Upper lobe of right lung (tissue), 1 donor: ENCODE measurements at regions not wholly inside any gene's neighbourhood (a gene's known extent, or its start where the extent isn't known, plus 50 kb on each side); places are given as distances from the start of the nearest gene placed in this dataset.

Experiments
- ATAC-seq: fragments of 200-7000 bp; cut with Tn5 transposase; one replicate; pipeline ENCODE4 v1.9.1; 2020; ENCODE audit warnings: mild to moderate bottlenecking, moderate library complexity
- DNase-seq: peaks from one replicate; pipeline ENCODE4 v3.0.0-alpha.2; 2020
- H3K27ac ChIP-seq: fragments of 200-600 bp; one replicate; pipeline ENCODE4 v1.8.0; 2022
- H3K27me3 ChIP-seq: fragments of 200-600 bp; one replicate; pipeline ENCODE4 v1.8.0; 2022; ENCODE audit warnings: mild to moderate bottlenecking
- H3K36me3 ChIP-seq: fragments of 200-600 bp; one replicate; pipeline ENCODE4 v1.8.0; 2022
- H3K4me1 ChIP-seq: fragments of 200-600 bp; one replicate; pipeline ENCODE4 v1.8.0; 2022
- H3K4me3 ChIP-seq: fragments of 200-600 bp; one replicate; pipeline ENCODE4 v1.8.0; 2022; ENCODE audit warnings: mild to moderate bottlenecking
- H3K9me3 ChIP-seq: fragments of 200-600 bp; one replicate; pipeline ENCODE4 v1.8.0; 2022
- intact Hi-C: fragments of 100-400 bp; cut with DNase I; formaldehyde crosslinking; loops from one replicate; pipeline ENCODE4 v1.11.0; 2022
- TF ChIP-seq, protein P1 (sequence below): fragments of 200-600 bp; IDR thresholded peaks from one replicate; pipeline ENCODE4 v1.8.0; 2022; ENCODE audit warnings: antibody characterized with exemption
- donor health status: DM: no; HTN: yes; CAD: no; lungs with severe emphysema.

DNA sequence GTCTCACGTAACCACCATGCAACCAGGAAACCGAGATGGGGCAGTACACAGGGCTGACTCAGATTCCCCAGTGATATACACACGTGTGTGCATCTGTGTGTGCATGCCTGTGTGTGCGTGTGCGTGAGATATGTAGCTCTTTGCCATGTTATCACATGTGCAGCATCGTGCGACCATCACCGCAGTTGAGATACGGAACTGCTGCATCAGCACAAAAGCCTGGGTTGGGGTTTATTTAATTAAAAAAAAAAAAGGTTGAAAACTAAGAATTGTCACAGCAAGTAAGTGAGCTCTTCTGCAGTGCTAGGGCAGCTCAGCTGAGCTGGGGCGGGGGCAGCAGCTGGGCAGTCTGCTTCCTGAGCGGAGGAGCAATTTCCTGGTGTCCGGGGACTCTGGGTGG, 152.5 kb downstream of the RBFOX3 start:
- Histone ChIP-seq H3K36me3 (no peaks in the 10 kb centered on the region), H3K27ac (no peak overlapping the region), H3K4me3 (no peak overlapping the region), H3K27me3 (peaks cover 5% of the 10 kb centered on the region), H3K4me1 (no peaks in the 10 kb centered on the region), H3K9me3 (no peaks in the 10 kb centered on the region)
- ATAC-seq (no peak), DNase-seq (no peak)
- intact Hi-C loops = no loop called here
- TF ChIP-seq, protein P1, sequence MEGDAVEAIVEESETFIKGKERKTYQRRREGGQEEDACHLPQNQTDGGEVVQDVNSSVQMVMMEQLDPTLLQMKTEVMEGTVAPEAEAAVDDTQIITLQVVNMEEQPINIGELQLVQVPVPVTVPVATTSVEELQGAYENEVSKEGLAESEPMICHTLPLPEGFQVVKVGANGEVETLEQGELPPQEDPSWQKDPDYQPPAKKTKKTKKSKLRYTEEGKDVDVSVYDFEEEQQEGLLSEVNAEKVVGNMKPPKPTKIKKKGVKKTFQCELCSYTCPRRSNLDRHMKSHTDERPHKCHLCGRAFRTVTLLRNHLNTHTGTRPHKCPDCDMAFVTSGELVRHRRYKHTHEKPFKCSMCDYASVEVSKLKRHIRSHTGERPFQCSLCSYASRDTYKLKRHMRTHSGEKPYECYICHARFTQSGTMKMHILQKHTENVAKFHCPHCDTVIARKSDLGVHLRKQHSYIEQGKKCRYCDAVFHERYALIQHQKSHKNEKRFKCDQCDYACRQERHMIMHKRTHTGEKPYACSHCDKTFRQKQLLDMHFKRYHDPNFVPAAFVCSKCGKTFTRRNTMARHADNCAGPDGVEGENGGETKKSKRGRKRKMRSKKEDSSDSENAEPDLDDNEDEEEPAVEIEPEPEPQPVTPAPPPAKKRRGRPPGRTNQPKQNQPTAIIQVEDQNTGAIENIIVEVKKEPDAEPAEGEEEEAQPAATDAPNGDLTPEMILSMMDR = no peak

DNA sequence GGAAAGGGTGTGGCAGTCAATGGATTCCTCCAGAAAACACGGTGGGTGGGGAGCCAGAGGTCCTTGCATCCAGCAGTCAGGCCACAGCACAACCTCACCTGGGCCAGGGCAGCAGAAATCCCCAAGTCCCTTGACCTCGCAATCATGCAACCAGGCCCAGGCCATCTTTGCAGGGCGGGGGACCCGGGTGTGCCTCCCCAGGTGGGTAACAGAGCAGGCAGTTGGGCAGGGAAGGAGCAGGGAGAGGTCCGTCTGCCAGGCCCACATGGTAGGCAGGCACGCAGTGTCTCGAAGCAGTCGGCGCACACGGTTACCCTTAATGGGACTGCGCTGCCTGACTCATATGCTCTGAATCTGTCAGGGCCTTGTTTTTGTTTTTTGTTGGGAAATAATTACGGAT, 153.0 kb downstream of the RBFOX3 start:
- TF ChIP-seq, protein P1 = no peak
- Histone ChIP-seq H3K9me3 (no peaks in the 10 kb centered on the region), H3K36me3 (no peaks in the 10 kb centered on the region), H3K4me3 (no peak overlapping the region), H3K4me1 (no peaks in the 10 kb centered on the region), H3K27me3 (peaks cover 5% of the 10 kb centered on the region), H3K27ac (no peak overlapping the region)
- intact Hi-C loops = no loop called here
- DNase-seq = no peak
- ATAC-seq = no peak

DNA sequence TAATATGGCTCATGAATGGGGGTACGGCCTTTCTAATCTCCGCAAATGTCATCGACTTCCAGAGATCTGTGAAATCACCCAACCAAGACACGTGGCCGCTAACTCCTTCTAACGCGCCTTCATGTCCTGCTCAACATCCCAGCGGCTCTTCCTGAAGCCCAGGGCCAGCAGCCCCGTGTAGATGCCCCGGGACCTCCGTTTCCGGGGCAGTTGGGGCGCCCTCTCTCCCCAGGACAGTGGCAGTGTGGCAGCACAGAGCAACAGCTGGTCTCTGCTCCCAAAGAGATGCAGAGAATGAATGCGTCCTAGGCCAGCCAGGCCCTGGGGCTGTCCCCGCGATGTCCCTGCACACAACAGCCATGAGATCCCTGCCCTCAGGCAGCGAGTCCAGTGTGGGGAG, 153.5 kb downstream of the RBFOX3 start:
- H3K27ac ChIP-seq = no peak overlapping the region
- ATAC-seq = no peak
- TF ChIP-seq, protein P1 = no peak
- no peaks in the 10 kb centered on the region for H3K36me3 ChIP-seq
- H3K27me3 ChIP-seq = peaks cover 5% of the 10 kb centered on the region
- H3K4me3 ChIP-seq = no peak overlapping the region
- intact Hi-C loops = no loop called here
- no peaks in the 10 kb centered on the region for H3K9me3 ChIP-seq
- no peak for DNase-seq
- H3K4me1 ChIP-seq = no peaks in the 10 kb centered on the region

DNA sequence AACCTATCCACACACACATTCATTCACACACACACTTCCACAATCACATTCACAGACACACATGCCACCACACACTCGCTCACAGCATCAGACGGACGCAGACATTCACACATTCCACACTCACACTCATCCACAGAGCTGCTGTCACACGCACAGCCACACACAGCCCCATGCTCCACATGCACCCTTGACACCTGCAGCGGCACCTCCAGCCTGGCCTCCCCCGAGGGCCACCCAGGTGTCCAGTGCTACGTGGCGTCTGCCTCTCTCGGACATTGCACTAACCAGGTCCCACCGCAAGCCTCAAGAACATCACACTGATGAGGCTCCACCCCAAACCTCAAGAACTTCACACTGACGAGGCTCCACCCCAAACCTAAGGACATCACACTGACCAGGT, 155.2 kb downstream of the RBFOX3 start:
- DNase-seq (no peak), ATAC-seq (no peak)
- TF ChIP-seq, protein P1 = no peak
- no peak overlapping the region for H3K27ac ChIP-seq
- no peaks in the 10 kb centered on the region for H3K27me3 ChIP-seq
- intact Hi-C loops = no loop called here
- no peaks in the 10 kb centered on the region for H3K4me1 ChIP-seq
- H3K4me3 ChIP-seq = no peak overlapping the region
- no peaks in the 10 kb centered on the region for H3K36me3 ChIP-seq
- no peaks in the 10 kb centered on the region for H3K9me3 ChIP-seq

DNA sequence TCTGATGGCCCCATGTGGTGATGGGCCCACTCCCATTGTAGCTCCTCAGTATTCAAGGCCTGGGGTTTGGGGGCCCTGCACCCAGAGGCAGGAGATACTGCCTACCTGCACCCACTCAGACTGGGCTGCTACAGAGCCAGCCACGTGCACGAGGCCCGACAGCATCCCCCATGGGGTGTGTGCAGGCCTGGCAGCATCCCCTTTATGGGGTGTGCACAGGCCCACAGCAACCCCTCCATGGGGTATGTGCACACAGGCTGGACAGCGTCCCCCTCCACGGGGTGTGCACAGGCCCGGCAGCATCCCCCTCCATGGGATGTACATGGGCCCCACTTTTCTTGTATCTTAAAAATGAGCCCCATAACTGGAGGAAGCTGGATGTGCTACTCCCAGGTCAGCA, 156.0 kb downstream of the RBFOX3 start:
- no peak for DNase-seq
- H3K36me3 ChIP-seq = no peaks in the 10 kb centered on the region
- H3K9me3 ChIP-seq = no peaks in the 10 kb centered on the region
- TF ChIP-seq, protein P1 = no peak
- no peaks in the 10 kb centered on the region for H3K4me1 ChIP-seq
- no peak overlapping the region for H3K4me3 ChIP-seq
- no peak overlapping the region for H3K27ac ChIP-seq
- no peaks in the 10 kb centered on the region for H3K27me3 ChIP-seq
- ATAC-seq = no peak
- intact Hi-C loops = no loop called here

DNA sequence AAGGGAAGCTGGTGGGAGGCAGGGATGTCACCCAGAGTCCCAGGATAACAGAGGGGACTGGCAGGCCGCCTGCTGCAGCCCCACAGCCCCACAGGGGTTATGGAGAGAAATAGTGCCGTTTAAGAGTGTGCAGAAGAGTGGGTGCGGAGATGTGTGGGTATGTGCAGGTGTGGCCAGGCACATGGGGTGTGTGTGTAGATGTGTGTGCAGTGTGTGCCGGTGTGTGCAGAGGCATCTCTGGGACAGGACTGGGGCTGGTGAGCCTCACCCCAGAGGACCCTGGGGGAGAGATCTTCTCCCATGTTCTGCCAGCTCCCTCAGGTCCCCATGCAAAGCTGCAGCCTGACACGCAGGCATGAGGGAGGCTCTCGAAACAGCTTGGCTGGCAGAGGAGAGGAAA, 157.4 kb downstream of the RBFOX3 start:
- no peak overlapping the region for H3K27ac ChIP-seq
- DNase-seq = no peak
- ATAC-seq = no peak
- no peaks in the 10 kb centered on the region for H3K9me3 ChIP-seq
- no peaks in the 10 kb centered on the region for H3K27me3 ChIP-seq
- intact Hi-C loops = no loop called here
- H3K4me1 ChIP-seq = no peaks in the 10 kb centered on the region
- TF ChIP-seq, protein P1 = no peak
- no peak overlapping the region for H3K4me3 ChIP-seq
- no peaks in the 10 kb centered on the region for H3K36me3 ChIP-seq
